Non-pigmented ciliary epithelial cell (primary cell): ENCODE measurements at regions not wholly inside any gene's neighbourhood (a gene's known extent, or its start where the extent isn't known, plus 50 kb on each side); places are given as distances from the start of the nearest gene placed in this dataset.
"Not testable (repeated sequence)": the region's sequence is repeated elsewhere in the genome, so short reads cannot be mapped to it uniquely, and the experiment has no call there.

Source experiments
- DNase-seq: peaks from one replicate; pipeline ENCODE4 v3.0.0-alpha.2; 2010; ENCODE audit warnings: low read depth

GRCh38 chr3:154834831-154835230, 245.3 kb upstream of the MME start:
- not testable (repeated sequence) for DNase-seq

GRCh38 chr3:154829929-154830328, 250.2 kb upstream of the MME start:
- DNase-seq: no peak

- no peak for DNase-seq
These were observed 260.6 kb upstream of the MME start for GRCh38 chr3:154819491-154819890.

GRCh38 chr3:154818676-154819255, 261.4 kb upstream of the MME start:
- DNase-seq: no peak

- DNase-seq: not testable (repeated sequence)
These were observed 270.1 kb upstream of the MME start for GRCh38 chr3:154810017-154810416.

- DNase-seq: no peak
These were observed 278.4 kb upstream of the MME start for GRCh38 chr3:154801729-154802128.

- DNase-seq: no peak
These were observed 280.3 kb upstream of the MME start for GRCh38 chr3:154799800-154800199.

GRCh38 chr3:154795582-154795981, 284.5 kb upstream of the MME start:
- DNase-seq: peak; percentile 98

- DNase-seq: no peak
These were observed 285.2 kb upstream of the MME start for GRCh38 chr3:154794814-154795445.

- DNase-seq: no peak
These were observed 285.7 kb upstream of the MME start for GRCh38 chr3:154794391-154794790.

- no peak for DNase-seq
These were observed 287.3 kb upstream of the MME start for GRCh38 chr3:154792828-154793227.

- DNase-seq: no peak
These were observed 288.5 kb upstream of the MME start for GRCh38 chr3:154791611-154792010.

- DNase-seq: no peak
These were observed 293.4 kb upstream of the MME start for GRCh38 chr3:154786724-154787123.

- DNase-seq: no peak
These were observed 296.6 kb upstream of the MME start for GRCh38 chr3:154783521-154783931.

GRCh38 chr3:154783061-154783460, 297.1 kb upstream of the MME start:
- DNase-seq: no peak

- no peak for DNase-seq
These were observed 298.0 kb upstream of the MME start for GRCh38 chr3:154782151-154782550.

- no peak for DNase-seq
These were observed 298.5 kb upstream of the MME start for GRCh38 chr3:154781595-154781994.

- DNase-seq: no peak
These were observed 299.9 kb upstream of the MME start for GRCh38 chr3:154780263-154780662.

GRCh38 chr3:154779571-154779970, 300.5 kb upstream of the MME start:
- DNase-seq: peak; percentile 40

- no peak for DNase-seq
These were observed 302.1 kb upstream of the MME start for GRCh38 chr3:154778057-154778456.

- no peak for DNase-seq
These were observed 303.4 kb upstream of the MME start for GRCh38 chr3:154776549-154777225.

GRCh38 chr3:154775821-154776548, 304.1 kb upstream of the MME start:
- no peak for DNase-seq
